Natural killer cell (primary cell): ENCODE measurements at regions not wholly inside any gene's neighbourhood (a gene's known extent, or its start where the extent isn't known, plus 50 kb on each side); places are given as distances from the start of the nearest gene placed in this dataset.

Experiments used
- ATAC-seq, 3 donors: fragments of 150-1000 bp in 2 of 3; fragments of 200-7000 bp in 1 of 3; cut with Tn5 transposase; 1 replicate in 1 of 3; 2 replicates in 2 of 3; pipeline ENCODE4 v1.10.0; 2021; ENCODE audit warnings: mild to moderate bottlenecking in 2 of 3, moderate library complexity in 2 of 3
- DNase-seq, 2 donors: peaks; one replicate each; pipeline versions ENCODE4 v3.0.0 to v3.0.0-alpha.2; 2013 to 2021; ENCODE audit warnings: mixed read lengths in 1 of 2
- H3K27ac ChIP-seq: one replicate; pipeline ENCODE4 v1.5.1; 2013; ENCODE audit warnings: mild to moderate bottlenecking, low read length
- H3K27me3 ChIP-seq: one replicate; pipeline ENCODE4 v1.6.1; 2013; ENCODE audit warnings: low read length; ENCODE audit not compliant: control insufficient read depth, insufficient read depth
- H3K36me3 ChIP-seq: one replicate; pipeline ENCODE4 v1.6.1; 2013; ENCODE audit warnings: low read length; ENCODE audit not compliant: control insufficient read depth, insufficient read depth
- H3K4me1 ChIP-seq: one replicate; pipeline ENCODE4 v1.6.1; 2013; ENCODE audit warnings: low read length; ENCODE audit not compliant: control insufficient read depth, insufficient read depth
- H3K4me3 ChIP-seq: one replicate; pipeline ENCODE4 v1.5.1; 2013; ENCODE audit warnings: low read length
- H3K9me3 ChIP-seq: one replicate; pipeline ENCODE4 v1.6.1; 2013; ENCODE audit warnings: low read length; ENCODE audit not compliant: control insufficient read depth, insufficient read depth
- H3K27ac Mint-ChIP-seq, 2 donors: one replicate each; pipeline ENCODE4 v1.8.0; 2022; ENCODE audit warnings: mild to moderate bottlenecking in 2 of 2, mixed read lengths in 2 of 2, moderate library complexity in 1 of 2
- H3K27me3 Mint-ChIP-seq, 2 donors: one replicate each; pipeline ENCODE4 v1.8.0; 2022; ENCODE audit warnings: low read depth in 2 of 2, mixed read lengths in 2 of 2
- H3K36me3 Mint-ChIP-seq: one replicate; pipeline ENCODE4 v1.8.0; 2022; ENCODE audit warnings: mixed read lengths
- H3K4me1 Mint-ChIP-seq, 2 donors: one replicate each; pipeline ENCODE4 v1.8.0; 2022; ENCODE audit warnings: mixed read lengths in 2 of 2
- H3K4me3 Mint-ChIP-seq: one replicate; pipeline ENCODE4 v1.8.0; 2022; ENCODE audit warnings: mild to moderate bottlenecking, moderate library complexity, mixed read lengths
- H3K9me3 Mint-ChIP-seq, 2 donors: one replicate each; pipeline ENCODE4 v1.8.0; 2022; ENCODE audit warnings: mixed read lengths in 2 of 2
- WGBS: methylation state at CpG from one replicate; pipeline ENCODE4 v1.1.7; 2013; ENCODE audit warnings: missing lambda C conversion rate; ENCODE audit not compliant: insufficient coverage; 5-methylcytosine and 5-hydroxymethylcytosine counted together
- intact Hi-C: fragments of 100-400 bp; cut with micrococcal nuclease; formaldehyde crosslinking; loops from one replicate; pipeline ENCODE4 v1.14.2; 2022
- TF ChIP-seq, protein P1 (sequence below): fragments of 200-600 bp; IDR thresholded peaks from one replicate; pipeline ENCODE4 v1.8.0; 2022; ENCODE audit warnings: antibody characterized with exemption

DNA sequence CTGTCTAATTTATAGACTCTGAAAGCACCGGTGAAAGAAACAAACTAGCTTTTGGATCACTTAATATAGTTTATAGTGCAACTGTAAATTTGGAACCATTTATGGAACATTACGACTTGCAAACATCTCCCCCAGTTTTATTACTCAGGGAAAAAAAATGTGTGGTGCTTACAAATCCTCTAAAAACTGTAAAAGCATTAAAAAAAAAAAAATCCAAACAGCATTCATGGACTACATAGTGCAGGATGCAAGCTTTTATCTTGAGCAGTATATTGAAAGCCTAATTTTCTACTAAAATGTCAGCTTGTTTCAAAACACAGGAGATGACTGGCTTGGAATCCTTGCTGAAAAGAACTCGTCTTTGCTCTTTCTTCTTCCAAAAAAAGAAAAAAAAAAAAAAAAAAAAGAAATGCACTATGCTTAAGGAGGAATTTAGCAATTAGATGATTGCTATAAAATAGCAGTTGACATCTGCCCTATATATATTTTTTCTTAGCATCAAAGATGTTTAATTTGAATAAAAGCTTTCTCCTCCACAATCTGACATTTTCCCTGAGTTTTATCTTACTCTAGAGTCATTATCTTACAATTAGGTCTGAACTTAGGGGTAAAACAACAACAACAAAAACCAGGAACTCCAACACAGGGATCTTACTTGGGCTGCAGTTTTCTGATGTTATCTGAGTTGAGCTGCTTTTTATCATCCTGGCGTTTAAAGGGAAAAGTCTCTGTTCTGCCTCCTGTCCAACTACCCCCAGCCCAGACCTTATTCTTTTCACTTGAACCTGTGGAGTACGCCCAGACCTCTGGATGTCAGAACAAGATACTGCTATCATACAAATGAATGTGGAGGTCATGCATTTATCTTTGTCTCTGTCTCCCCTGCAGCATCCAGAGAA, 62.6 kb upstream of the PDZRN3 start:
- ATAC-seq (no peak), DNase-seq (no peak)
- H3K4me3 Mint-ChIP-seq, result no peak overlapping the region
- intact Hi-C loops, result no loop called here
- no peaks in the 10 kb centered on the region for H3K27me3 Mint-ChIP-seq
- peaks cover 6 to 8% of the 10 kb centered on the region in 2 donors for H3K9me3 Mint-ChIP-seq
- H3K27ac Mint-ChIP-seq, result no peak overlapping the region
- Histone ChIP-seq H3K9me3 (no peaks in the 10 kb centered on the region), H3K27me3 (no peaks in the 10 kb centered on the region), H3K27ac (no peak overlapping the region), H3K4me3 (no peak overlapping the region), H3K4me1 (no peaks in the 10 kb centered on the region), H3K36me3 (no peaks in the 10 kb centered on the region)
- H3K36me3 Mint-ChIP-seq, result no peaks in the 10 kb centered on the region
- no peaks in the 10 kb centered on the region for H3K4me1 Mint-ChIP-seq
- TF ChIP-seq, protein P1, sequence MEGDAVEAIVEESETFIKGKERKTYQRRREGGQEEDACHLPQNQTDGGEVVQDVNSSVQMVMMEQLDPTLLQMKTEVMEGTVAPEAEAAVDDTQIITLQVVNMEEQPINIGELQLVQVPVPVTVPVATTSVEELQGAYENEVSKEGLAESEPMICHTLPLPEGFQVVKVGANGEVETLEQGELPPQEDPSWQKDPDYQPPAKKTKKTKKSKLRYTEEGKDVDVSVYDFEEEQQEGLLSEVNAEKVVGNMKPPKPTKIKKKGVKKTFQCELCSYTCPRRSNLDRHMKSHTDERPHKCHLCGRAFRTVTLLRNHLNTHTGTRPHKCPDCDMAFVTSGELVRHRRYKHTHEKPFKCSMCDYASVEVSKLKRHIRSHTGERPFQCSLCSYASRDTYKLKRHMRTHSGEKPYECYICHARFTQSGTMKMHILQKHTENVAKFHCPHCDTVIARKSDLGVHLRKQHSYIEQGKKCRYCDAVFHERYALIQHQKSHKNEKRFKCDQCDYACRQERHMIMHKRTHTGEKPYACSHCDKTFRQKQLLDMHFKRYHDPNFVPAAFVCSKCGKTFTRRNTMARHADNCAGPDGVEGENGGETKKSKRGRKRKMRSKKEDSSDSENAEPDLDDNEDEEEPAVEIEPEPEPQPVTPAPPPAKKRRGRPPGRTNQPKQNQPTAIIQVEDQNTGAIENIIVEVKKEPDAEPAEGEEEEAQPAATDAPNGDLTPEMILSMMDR, result no peak
- whole genome bisulfite sequencing, result 90% methylated on average over 4 of the region's 5 CpGs

DNA sequence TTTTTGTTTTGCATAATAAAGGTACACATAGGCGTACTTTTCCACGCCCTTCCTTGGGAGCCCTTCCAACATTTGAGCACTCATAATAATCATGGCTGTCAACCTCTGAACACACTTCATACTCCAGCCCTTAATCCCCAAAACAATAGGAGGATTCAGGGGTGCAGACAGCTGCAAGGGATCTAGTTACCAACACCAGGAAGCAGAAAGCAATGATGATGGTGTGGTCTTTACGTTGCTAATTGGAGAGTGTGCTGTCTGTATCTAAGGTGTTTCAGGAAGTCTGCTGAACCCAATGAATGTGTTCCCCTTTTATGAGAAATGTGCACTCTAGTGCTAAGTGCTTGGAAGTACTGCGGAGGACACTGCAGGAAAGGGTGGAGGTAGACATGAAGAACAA, 60.3 kb upstream of the PDZRN3 start:
- WGBS, result 54% methylated on average over 4 of the region's 4 CpGs
- Histone ChIP-seq H3K4me3 (no peak overlapping the region), H3K9me3 (no peaks in the 10 kb centered on the region), H3K36me3 (no peaks in the 10 kb centered on the region), H3K4me1 (no peaks in the 10 kb centered on the region), H3K27me3 (no peaks in the 10 kb centered on the region), H3K27ac (no peak overlapping the region)
- peaks cover 9 to 10% of the 10 kb centered on the region in 2 donors for H3K9me3 Mint-ChIP-seq
- H3K27me3 Mint-ChIP-seq, result no peaks in the 10 kb centered on the region
- DNase-seq (no peak), ATAC-seq (no peak)
- H3K27ac Mint-ChIP-seq, result no peak overlapping the region
- no peak overlapping the region for H3K4me3 Mint-ChIP-seq
- H3K4me1 Mint-ChIP-seq, result no peaks in the 10 kb centered on the region
- no peaks in the 10 kb centered on the region for H3K36me3 Mint-ChIP-seq
- intact Hi-C loops, result no loop called here
- TF ChIP-seq, protein P1, result no peak

DNA sequence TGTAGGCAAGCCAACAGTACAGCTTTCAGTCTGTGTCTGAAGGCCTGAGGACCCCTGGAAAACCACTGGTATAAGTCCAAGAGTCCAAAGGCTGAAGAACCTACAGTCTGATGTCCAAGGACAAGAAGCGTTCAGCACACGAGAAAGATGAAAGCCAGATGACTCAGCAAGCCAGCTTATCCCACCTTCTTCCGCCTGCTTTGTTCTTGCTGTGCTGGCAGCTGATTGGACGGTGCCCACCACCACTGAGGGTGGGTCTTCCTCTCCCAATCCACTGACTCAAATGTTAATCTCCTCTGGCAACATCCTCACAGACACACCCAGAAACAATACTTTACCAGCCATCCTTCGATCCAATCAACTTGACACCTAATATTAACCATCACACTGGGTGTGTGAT, 59.0 kb upstream of the PDZRN3 start:
- Histone ChIP-seq H3K4me1 (no peaks in the 10 kb centered on the region), H3K9me3 (no peaks in the 10 kb centered on the region), H3K27ac (no peak overlapping the region), H3K36me3 (no peaks in the 10 kb centered on the region), H3K4me3 (no peak overlapping the region), H3K27me3 (no peaks in the 10 kb centered on the region)
- Mint-ChIP-seq H3K27ac (no peak overlapping the region), H3K36me3 (no peaks in the 10 kb centered on the region), H3K9me3 (peaks cover 10% of the 10 kb centered on the region in 2 donors), H3K27me3 (no peaks in the 10 kb centered on the region), H3K4me3 (no peak overlapping the region), H3K4me1 (no peaks in the 10 kb centered on the region)
- no peak for ATAC-seq
- intact Hi-C loops, result no loop called here
- WGBS, result 86% methylated on average over 4 of the region's 5 CpGs
- no peak for DNase-seq
- TF ChIP-seq, protein P1, result no peak

DNA sequence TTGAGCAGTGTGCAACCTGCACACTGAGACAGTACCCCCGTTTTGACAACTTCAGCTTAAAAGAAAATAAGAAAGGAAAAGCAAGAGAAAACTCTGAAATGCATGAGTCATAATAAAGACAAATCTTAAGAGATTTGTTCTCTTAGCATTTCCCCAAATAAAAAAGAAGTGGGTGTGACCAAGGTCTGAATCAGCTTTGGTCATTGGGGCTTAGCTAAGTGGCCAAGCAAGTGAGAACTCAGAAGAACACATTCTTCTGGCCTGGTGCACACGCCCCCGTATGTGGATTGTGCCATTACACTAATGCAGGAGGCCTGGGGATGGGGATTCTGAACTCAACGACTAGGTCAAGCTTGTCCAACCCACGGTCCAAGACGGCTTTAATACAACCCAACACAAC, 56.9 kb upstream of the PDZRN3 start:
- intact Hi-C loops, result no loop called here
- Mint-ChIP-seq H3K4me1 (no peaks in the 10 kb centered on the region), H3K36me3 (no peaks in the 10 kb centered on the region), H3K4me3 (no peak overlapping the region), H3K9me3 (peaks cover 12% of the 10 kb centered on the region in 2 donors), H3K27me3 (no peaks in the 10 kb centered on the region), H3K27ac (no peak overlapping the region)
- H3K27ac ChIP-seq, result no peak overlapping the region
- H3K36me3 ChIP-seq, result no peaks in the 10 kb centered on the region
- H3K4me1 ChIP-seq, result no peaks in the 10 kb centered on the region
- DNase-seq, result no peak
- 77% methylated on average over 6 of the region's 6 CpGs for WGBS
- H3K9me3 ChIP-seq, result no peaks in the 10 kb centered on the region
- TF ChIP-seq, protein P1, result no peak
- no peak overlapping the region for H3K4me3 ChIP-seq
- no peak for ATAC-seq
- no peaks in the 10 kb centered on the region for H3K27me3 ChIP-seq
